ENCODE measurements at regions not wholly inside any gene's neighbourhood (a gene's known extent, or its start where the extent isn't known, plus 50 kb on each side); places are given as distances from the start of the nearest gene placed in this dataset.

DNA sequence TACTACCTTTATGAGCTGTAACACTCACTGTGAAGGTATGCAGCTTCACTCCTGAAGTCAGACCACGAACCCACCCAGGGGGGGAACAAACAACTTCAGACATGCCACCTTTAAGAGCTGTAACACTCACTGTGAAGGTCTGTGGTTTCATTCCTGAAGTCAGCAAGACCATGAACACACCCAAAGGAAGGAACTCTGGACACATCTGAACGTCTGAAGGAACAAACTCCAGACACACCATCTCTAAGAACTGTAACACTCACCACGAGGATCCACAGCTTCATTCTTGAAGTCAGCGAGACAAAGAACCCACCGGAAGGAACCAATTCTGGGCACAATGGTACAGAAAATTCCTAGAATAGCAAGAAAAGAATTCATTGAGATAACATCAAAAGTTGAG, 1796.5 kb upstream of the MIR17HG start:
- DNase-seq, result no peak
- no peak for TF ChIP-seq POLR2A (IDR thresholded peaks at IDR 0.05)
- Histone ChIP-seq H3K27ac (no peak overlapping the region), H3K36me3 (no peaks in the 10 kb centered on the region), H3K27me3 (no peaks in the 10 kb centered on the region), H3K9me3 (no peaks in the 10 kb centered on the region), H3K4me1 (no peaks in the 10 kb centered on the region), H3K4me3 (no peak overlapping the region)
- intact Hi-C loops (cut with DNase I), result no loop called here
- WGBS, 2 donors, result 60 to 71% methylated on average over 5 of the region's 5 CpGs

DNA sequence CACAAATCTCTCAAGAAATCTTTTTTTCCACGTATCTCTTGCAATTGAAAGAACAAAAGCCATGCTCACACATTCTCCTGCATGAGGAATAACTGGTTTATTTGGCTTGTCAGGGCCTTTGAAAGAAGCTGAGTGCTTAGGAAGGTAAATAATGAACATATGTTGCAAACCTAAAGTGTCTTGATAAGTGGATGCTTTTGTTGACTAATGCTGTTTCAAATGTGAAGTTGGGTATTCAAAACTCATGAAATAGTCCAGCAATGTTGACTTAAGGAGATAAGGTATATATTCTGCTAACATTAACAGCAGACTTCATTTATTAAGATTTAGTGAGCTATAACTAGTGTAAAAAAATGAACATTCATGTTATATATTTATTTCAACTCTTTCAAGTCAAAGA, 1792.7 kb upstream of the MIR17HG start:
- TF ChIP-seq POLR2AphosphoS5 (IDR thresholded peaks at IDR 0.05), result no peak
- no peak for TF ChIP-seq EP300 (IDR thresholded peaks at IDR 0.05)
- TF ChIP-seq, protein P1, sequence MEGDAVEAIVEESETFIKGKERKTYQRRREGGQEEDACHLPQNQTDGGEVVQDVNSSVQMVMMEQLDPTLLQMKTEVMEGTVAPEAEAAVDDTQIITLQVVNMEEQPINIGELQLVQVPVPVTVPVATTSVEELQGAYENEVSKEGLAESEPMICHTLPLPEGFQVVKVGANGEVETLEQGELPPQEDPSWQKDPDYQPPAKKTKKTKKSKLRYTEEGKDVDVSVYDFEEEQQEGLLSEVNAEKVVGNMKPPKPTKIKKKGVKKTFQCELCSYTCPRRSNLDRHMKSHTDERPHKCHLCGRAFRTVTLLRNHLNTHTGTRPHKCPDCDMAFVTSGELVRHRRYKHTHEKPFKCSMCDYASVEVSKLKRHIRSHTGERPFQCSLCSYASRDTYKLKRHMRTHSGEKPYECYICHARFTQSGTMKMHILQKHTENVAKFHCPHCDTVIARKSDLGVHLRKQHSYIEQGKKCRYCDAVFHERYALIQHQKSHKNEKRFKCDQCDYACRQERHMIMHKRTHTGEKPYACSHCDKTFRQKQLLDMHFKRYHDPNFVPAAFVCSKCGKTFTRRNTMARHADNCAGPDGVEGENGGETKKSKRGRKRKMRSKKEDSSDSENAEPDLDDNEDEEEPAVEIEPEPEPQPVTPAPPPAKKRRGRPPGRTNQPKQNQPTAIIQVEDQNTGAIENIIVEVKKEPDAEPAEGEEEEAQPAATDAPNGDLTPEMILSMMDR (IDR thresholded peaks at IDR 0.05), result no peak
- no peak for TF ChIP-seq POLR2A (IDR thresholded peaks at IDR 0.05)

DNA sequence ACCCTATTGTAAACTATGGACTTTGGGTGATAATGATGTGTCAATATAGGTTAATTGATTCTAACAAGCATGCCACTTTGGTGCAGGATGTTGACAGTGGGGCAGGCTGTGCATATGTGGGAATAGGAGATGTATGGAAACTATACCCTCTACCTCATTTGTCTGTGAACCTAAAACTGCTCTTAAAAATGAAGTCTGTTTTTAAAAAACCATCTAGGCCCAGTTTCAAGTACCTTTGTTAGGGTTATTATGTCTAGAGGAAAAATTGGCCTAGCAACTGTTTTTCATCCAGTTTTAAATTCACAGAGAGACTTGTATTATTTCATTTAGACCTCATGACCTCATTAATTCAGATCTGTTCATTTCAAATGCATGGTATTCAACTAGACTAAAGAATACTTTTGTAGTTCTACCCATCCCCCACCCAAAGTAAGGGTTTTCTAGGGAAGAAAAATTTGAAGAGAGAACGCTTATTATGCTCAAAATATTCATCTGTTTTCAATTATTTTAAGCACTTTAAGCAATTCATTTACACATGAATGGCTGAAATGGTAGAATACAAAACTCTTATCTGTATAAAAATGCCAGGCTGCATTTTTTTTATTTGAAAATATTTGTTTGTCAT, 1781.9 kb upstream of the MIR17HG start:
- H3K4me3 ChIP-seq, result no peak overlapping the region
- intact Hi-C loops (cut with DNase I), result no loop called here
- no peak overlapping the region for H3K27ac ChIP-seq
- no peaks in the 10 kb centered on the region for H3K9me3 ChIP-seq
- H3K4me1 ChIP-seq, result no peaks in the 10 kb centered on the region
- no peak for DNase-seq
- TF ChIP-seq POLR2AphosphoS5 (IDR thresholded peaks at IDR 0.05), result no peak
- no peak for TF ChIP-seq POLR2A (IDR thresholded peaks at IDR 0.05)
- TF ChIP-seq EP300 (IDR thresholded peaks at IDR 0.05), result no peak
- TF ChIP-seq, protein P1 (IDR thresholded peaks at IDR 0.05), result no peak
- 79 to 89% methylated on average over 1 of the region's 1 CpG for WGBS, 2 donors
- H3K27me3 ChIP-seq, result no peaks in the 10 kb centered on the region
- H3K36me3 ChIP-seq, result no peaks in the 10 kb centered on the region

More for the DNA sequence above, 1792.7 kb upstream of the MIR17HG start:
- no peak for DNase-seq
- no peaks in the 10 kb centered on the region for H3K4me1 ChIP-seq
- H3K27me3 ChIP-seq, result no peaks in the 10 kb centered on the region
- H3K9me3 ChIP-seq, result no peaks in the 10 kb centered on the region
- no peak overlapping the region for H3K4me3 ChIP-seq
- no peaks in the 10 kb centered on the region for H3K36me3 ChIP-seq
- WGBS, 2 donors, result 24 to 58% methylated on average over 1 of the region's 1 CpG
- no peak overlapping the region for H3K27ac ChIP-seq
- intact Hi-C loops (cut with DNase I), result no loop called here

DNA sequence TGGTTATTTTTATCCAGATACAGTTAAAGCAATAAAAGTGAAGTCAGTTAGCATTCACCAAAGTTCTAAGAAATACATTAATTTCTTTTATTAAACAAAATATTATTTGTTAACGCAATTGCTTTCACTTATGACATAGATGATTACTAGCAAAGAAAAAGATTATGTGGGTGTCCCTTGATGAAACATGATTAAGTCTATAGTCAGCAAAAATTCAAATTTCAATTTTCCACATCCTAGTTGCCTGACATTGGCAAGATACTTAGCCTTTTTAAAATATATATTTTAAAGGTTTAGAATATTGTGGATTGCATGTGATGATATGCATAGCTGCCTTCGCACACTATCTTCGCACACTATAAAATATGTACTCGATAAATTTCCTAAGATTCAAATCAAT, 1780.5 kb upstream of the MIR17HG start:
- peaks cover 0 to 2% (median 0%) of the 10 kb centered on the region in 4 donors for H3K9me3 ChIP-seq
- no peak overlapping the region for H3K27ac ChIP-seq
- WGBS, 2 donors, result 95% methylated on average over 4 of the region's 4 CpGs

DNA sequence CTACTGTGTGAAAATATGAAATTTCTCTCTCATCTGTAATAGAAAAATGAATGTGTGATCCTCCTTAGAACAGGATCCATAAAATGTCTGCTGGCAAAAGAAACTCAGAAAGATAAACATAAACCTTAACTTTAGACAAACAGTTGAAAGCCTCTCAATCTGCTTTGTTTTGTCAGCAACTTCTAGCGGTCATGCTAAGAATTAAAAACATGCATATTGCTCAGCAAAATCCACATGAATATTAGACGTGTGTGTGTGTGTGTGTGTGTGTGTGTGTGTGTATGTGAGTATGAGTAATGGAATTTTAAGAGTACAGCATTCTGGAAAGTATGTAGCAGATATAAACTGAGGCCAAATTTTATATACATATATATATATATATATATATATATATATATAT, 1779.2 kb upstream of the MIR17HG start:
- peaks cover 0 to 6% (median 0%) of the 10 kb centered on the region in 4 donors for H3K9me3 ChIP-seq
- intact Hi-C loops (cut with DNase I), result no loop called here
- TF ChIP-seq, protein P1 (IDR thresholded peaks at IDR 0.05), result no peak
- TF ChIP-seq POLR2AphosphoS5 (IDR thresholded peaks at IDR 0.05) (no peak), EP300 (IDR thresholded peaks at IDR 0.05) (no peak), POLR2A (IDR thresholded peaks at IDR 0.05) (no peak)
- H3K27me3 ChIP-seq, result no peaks in the 10 kb centered on the region
- DNase-seq, result no peak
- no peaks in the 10 kb centered on the region for H3K4me1 ChIP-seq
- no peak overlapping the region for H3K4me3 ChIP-seq
- 51 to 57% methylated on average over 2 of the region's 2 CpGs for WGBS, 2 donors
- no peaks in the 10 kb centered on the region for H3K36me3 ChIP-seq
- H3K27ac ChIP-seq, result no peak overlapping the region

More for the DNA sequence above, 1780.5 kb upstream of the MIR17HG start:
- Histone ChIP-seq H3K36me3 (no peaks in the 10 kb centered on the region), H3K27me3 (no peaks in the 10 kb centered on the region), H3K4me1 (no peaks in the 10 kb centered on the region), H3K4me3 (no peak overlapping the region)
- TF ChIP-seq POLR2A (IDR thresholded peaks at IDR 0.05), result no peak
- no peak for TF ChIP-seq POLR2AphosphoS5 (IDR thresholded peaks at IDR 0.05)
- TF ChIP-seq, protein P1 (IDR thresholded peaks at IDR 0.05), result no peak
- no peak for TF ChIP-seq EP300 (IDR thresholded peaks at IDR 0.05)
- no peak for DNase-seq
- intact Hi-C loops (cut with DNase I), result no loop called here

Data from sigmoid colon (tissue), 6 donors.